Caco-2 (cell line): ENCODE measurements at regions not wholly inside any gene's neighbourhood (a gene's known extent, or its start where the extent isn't known, plus 50 kb on each side); places are given as distances from the start of the nearest gene placed in this dataset.
"Not testable (repeated sequence)": the region's sequence is repeated elsewhere in the genome, so short reads cannot be mapped to it uniquely, and the experiment has no call there.

Experiments used
- BruUV-seq: library from RNA; stranded (reverse); fragments of 400-500 nt; replicated peaks from 2 replicates; lab custom pipeline; 2021; lab: Mats Ljungman, UMichigan
- CTCF ChIA-PET: fragments of 300-600 bp; sonication (Branson Sonifier 250); formaldehyde crosslinking; loops from one replicate; lab custom pipeline; 2022; ENCODE audit warnings: antibody characterized with exemption; lab: Charles Lee
- POLR2A ChIA-PET: fragments of 300-600 bp; sonication (Branson Sonifier 250); formaldehyde crosslinking; loops from one replicate; lab custom pipeline; 2022; ENCODE audit warnings: antibody characterized with exemption; lab: Charles Lee
- DNase-seq, 2 experiments: peaks; one replicate each; pipeline versions ENCODE4 v3.0.0 to v3.0.0-alpha.2; 2020 to 2022
- H3K27me3 ChIP-seq: replicated peaks from 2 replicates; pipeline ENCODE4 v1.6.0; 2011; ENCODE audit warnings: low read length; ENCODE audit not compliant: control insufficient read depth, insufficient read depth
- H3K36me3 ChIP-seq: 2 replicates; pipeline ENCODE4 v1.5.1; 2011; ENCODE audit warnings: low read length; ENCODE audit not compliant: control insufficient read depth, insufficient read depth
- H3K4me1 ChIP-seq: fragments of 250-450 bp; sonication (Bioruptor Pico); 2 replicates; pipeline ENCODE4 v1.5.1; 2020; ENCODE audit warnings: mild to moderate bottlenecking
- H3K4me3 ChIP-seq: 2 replicates; pipeline ENCODE4 v1.5.1; 2011; ENCODE audit warnings: low read depth, mild to moderate bottlenecking, control low read depth, low read length
- H3K9me3 ChIP-seq: fragments of 250-450 bp; sonication (Bioruptor Pico); 2 replicates; pipeline ENCODE4 v1.5.1; 2020; ENCODE audit warnings: mild to moderate bottlenecking, moderate library complexity
- H3K27ac Mint-ChIP-seq: one replicate; pipeline ENCODE4 v1.8.0; 2022; ENCODE audit warnings: mixed read lengths; ENCODE audit not compliant: unreplicated experiment
- H3K27me3 Mint-ChIP-seq: one replicate; pipeline ENCODE4 v1.8.0; 2022; ENCODE audit warnings: mixed read lengths; ENCODE audit not compliant: insufficient read depth, unreplicated experiment
- H3K36me3 Mint-ChIP-seq: one replicate; pipeline ENCODE4 v1.8.0; 2022; ENCODE audit warnings: mild to moderate bottlenecking, mixed read lengths; ENCODE audit not compliant: insufficient read depth, unreplicated experiment
- H3K4me1 Mint-ChIP-seq: one replicate; pipeline ENCODE4 v1.8.0; 2022; ENCODE audit warnings: low read depth, mixed read lengths; ENCODE audit not compliant: unreplicated experiment
- H3K4me3 Mint-ChIP-seq: one replicate; pipeline ENCODE4 v1.8.0; 2022; ENCODE audit warnings: mild to moderate bottlenecking, moderate library complexity, mixed read lengths; ENCODE audit not compliant: unreplicated experiment
- H3K9me3 Mint-ChIP-seq: one replicate; pipeline ENCODE4 v1.8.0; 2022; ENCODE audit warnings: mixed read lengths; ENCODE audit not compliant: unreplicated experiment
- intact Hi-C: fragments of 100-400 bp; cut with micrococcal nuclease; formaldehyde crosslinking; loops from one replicate; pipeline ENCODE4 v1.10.0; 2022; ENCODE audit not compliant: unreplicated experiment
- TF ChIP-seq, protein P1 (sequence below), 2 experiments: fragments of 200-600 bp in 1 of 2; IDR thresholded peaks; 1 replicate in 1 of 2; 2 replicates in 1 of 2; pipeline versions ENCODE4 v1.5.1 to v1.8.0; 2011 to 2022; ENCODE audit warnings: antibody characterized with exemption in 1 of 2, control low read depth in 1 of 2, inconsistent platforms in 1 of 2, low read depth in 1 of 2, low read length in 1 of 2, mild to moderate bottlenecking in 1 of 2, moderate library complexity in 1 of 2; ENCODE audit not compliant: insufficient read depth in 1 of 2, severe bottlenecking in 1 of 2, unreplicated experiment in 1 of 2

GRCh38 chr22:46047841-46048595 lies 71.1 kb upstream of the WNT7B start:
- Mint-ChIP-seq H3K4me1 (no peaks in the 10 kb centered on the region), H3K4me3 (no peak overlapping the region), H3K9me3 (no peaks in the 10 kb centered on the region), H3K27me3 (no peaks in the 10 kb centered on the region), H3K36me3 (no peaks in the 10 kb centered on the region), H3K27ac (no peak overlapping the region)
- Histone ChIP-seq H3K4me1 (no peaks in the 10 kb centered on the region), H3K36me3 (no peaks in the 10 kb centered on the region), H3K9me3 (no peaks in the 10 kb centered on the region), H3K27me3 (no peaks in the 10 kb centered on the region; the same call in 1 of the 2 replicates), H3K4me3 (no peak overlapping the region)
- ChIA-PET CTCF (no interaction called here), POLR2A (interaction anchor here (0.6 kb wide), 1 partner anchor 277 kb away, joined by 4 read pairs; no protein-coding TSS in a partner anchor)
- peak in 1 of 2 experiments; percentile 6 for DNase-seq
- no TSS peak for BruUV-seq
- TF ChIP-seq, protein P1, sequence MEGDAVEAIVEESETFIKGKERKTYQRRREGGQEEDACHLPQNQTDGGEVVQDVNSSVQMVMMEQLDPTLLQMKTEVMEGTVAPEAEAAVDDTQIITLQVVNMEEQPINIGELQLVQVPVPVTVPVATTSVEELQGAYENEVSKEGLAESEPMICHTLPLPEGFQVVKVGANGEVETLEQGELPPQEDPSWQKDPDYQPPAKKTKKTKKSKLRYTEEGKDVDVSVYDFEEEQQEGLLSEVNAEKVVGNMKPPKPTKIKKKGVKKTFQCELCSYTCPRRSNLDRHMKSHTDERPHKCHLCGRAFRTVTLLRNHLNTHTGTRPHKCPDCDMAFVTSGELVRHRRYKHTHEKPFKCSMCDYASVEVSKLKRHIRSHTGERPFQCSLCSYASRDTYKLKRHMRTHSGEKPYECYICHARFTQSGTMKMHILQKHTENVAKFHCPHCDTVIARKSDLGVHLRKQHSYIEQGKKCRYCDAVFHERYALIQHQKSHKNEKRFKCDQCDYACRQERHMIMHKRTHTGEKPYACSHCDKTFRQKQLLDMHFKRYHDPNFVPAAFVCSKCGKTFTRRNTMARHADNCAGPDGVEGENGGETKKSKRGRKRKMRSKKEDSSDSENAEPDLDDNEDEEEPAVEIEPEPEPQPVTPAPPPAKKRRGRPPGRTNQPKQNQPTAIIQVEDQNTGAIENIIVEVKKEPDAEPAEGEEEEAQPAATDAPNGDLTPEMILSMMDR (IDR thresholded peaks at IDR 0.05; ENCODE audit: insufficient read depth in 1 of 2, low read depth in 1 of 2, low read length in 1 of 2, severe bottlenecking in 1 of 2, unreplicated experiment in 1 of 2), result no peak
- intact Hi-C loops, result no loop called here

DNA sequence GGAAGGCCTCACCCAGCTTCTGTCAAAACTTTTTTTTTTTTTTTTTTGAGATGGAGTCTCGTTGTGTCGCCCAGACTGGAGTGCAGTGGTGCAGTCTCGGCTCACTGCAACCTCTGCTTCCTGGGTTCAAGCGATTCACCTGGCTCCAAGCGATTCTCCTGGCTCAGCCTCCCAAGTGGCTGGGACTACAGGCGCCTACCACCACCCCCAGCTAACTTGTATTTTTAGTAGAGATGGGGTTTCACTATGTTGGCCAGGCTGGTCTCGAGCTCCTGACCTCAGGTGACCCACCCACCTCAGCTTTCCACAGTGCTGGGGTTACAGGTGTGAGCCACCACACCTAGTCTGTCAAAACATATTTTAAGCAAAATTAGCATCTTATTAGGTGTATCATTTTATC lies 71.7 kb upstream of the WNT7B start:
- H3K36me3 ChIP-seq, H3K4me3 Mint-ChIP-seq, H3K36me3 Mint-ChIP-seq, H3K9me3 Mint-ChIP-seq, BruUV-seq, H3K27me3 Mint-ChIP-seq, H3K27ac Mint-ChIP-seq, H3K27me3 ChIP-seq, intact Hi-C loops, H3K4me1 ChIP-seq, H3K4me1 Mint-ChIP-seq, H3K4me3 ChIP-seq, H3K9me3 ChIP-seq, CTCF ChIA-PET: not testable (repeated sequence)
- POLR2A ChIA-PET, result interaction anchor here (0.6 kb wide), 1 partner anchor 276 kb away, joined by 4 read pairs; no protein-coding TSS in a partner anchor
- peak in 1 of 2 experiments; percentile 4 for DNase-seq

GRCh38 chr22:46049726-46050450 lies 72.9 kb upstream of the WNT7B start:
- H3K9me3 ChIP-seq, result no peaks in the 10 kb centered on the region
- H3K9me3 Mint-ChIP-seq, result no peaks in the 10 kb centered on the region
- H3K36me3 ChIP-seq, result no peaks in the 10 kb centered on the region
- H3K4me1 ChIP-seq, result no peaks in the 10 kb centered on the region
- CTCF ChIA-PET, result no interaction called here
- intact Hi-C loops, result no loop called here
- no peaks in the 10 kb centered on the region; the same call in 1 of the 2 replicates for H3K27me3 ChIP-seq
- H3K4me3 Mint-ChIP-seq, result no peak overlapping the region
- DNase-seq, result peak in 1 of 2 experiments; percentile 12
- no TSS peak for BruUV-seq
- no peak overlapping the region for H3K27ac Mint-ChIP-seq
- H3K36me3 Mint-ChIP-seq, result no peaks in the 10 kb centered on the region
- TF ChIP-seq, protein P1 (IDR thresholded peaks at IDR 0.05; ENCODE audit: insufficient read depth in 1 of 2, low read depth in 1 of 2, low read length in 1 of 2, severe bottlenecking in 1 of 2, unreplicated experiment in 1 of 2), result no peak
- no peaks in the 10 kb centered on the region for H3K4me1 Mint-ChIP-seq
- H3K4me3 ChIP-seq, result no peak overlapping the region
- POLR2A ChIA-PET, result no interaction called here
- H3K27me3 Mint-ChIP-seq, result no peaks in the 10 kb centered on the region
